ENCODE measurements at regions not wholly inside any gene's neighbourhood (a gene's known extent, or its start where the extent isn't known, plus 50 kb on each side); places are given as distances from the start of the nearest gene placed in this dataset.

GRCh38 chr10:78197628-78198272 lies 164.1 kb downstream of the RPS24 start:
- no peak for DNase-seq (ENCODE audit: low read depth)
- TF ChIP-seq CTCF (IDR thresholded peaks at IDR 0.05; ENCODE audit: insufficient read depth, low read depth, low read length, missing control alignments) = no peak
- H3K4me3 ChIP-seq (ENCODE audit: low read depth, low read length) = no peak overlapping the region

GRCh38 chr10:78199005-78199725 lies 165.5 kb downstream of the RPS24 start:
- no peak for TF ChIP-seq CTCF (IDR thresholded peaks at IDR 0.05; ENCODE audit: insufficient read depth, low read depth, low read length, missing control alignments)
- no peak for DNase-seq (ENCODE audit: low read depth)
- H3K4me3 ChIP-seq (ENCODE audit: low read depth, low read length) = no peak overlapping the region

GRCh38 chr10:78199759-78200158 lies 166.1 kb downstream of the RPS24 start:
- TF ChIP-seq CTCF (IDR thresholded peaks at IDR 0.05; ENCODE audit: insufficient read depth, low read depth, low read length, missing control alignments) = no peak
- H3K4me3 ChIP-seq (ENCODE audit: low read depth, low read length) = no peak overlapping the region
- DNase-seq (ENCODE audit: low read depth) = no peak

- TF ChIP-seq CTCF (IDR thresholded peaks at IDR 0.05; ENCODE audit: insufficient read depth, low read depth, low read length, missing control alignments) = no peak
- DNase-seq (ENCODE audit: low read depth) = no peak
- H3K4me3 ChIP-seq (ENCODE audit: low read depth, low read length) = no peak overlapping the region
Measured at GRCh38 chr10:78200686-78201085, 167.0 kb downstream of the RPS24 start.

GRCh38 chr10:78202386-78202785 lies 168.7 kb downstream of the RPS24 start:
- H3K4me3 ChIP-seq (ENCODE audit: low read depth, low read length) = no peak overlapping the region
- no peak for DNase-seq (ENCODE audit: low read depth)
- no peak for TF ChIP-seq CTCF (IDR thresholded peaks at IDR 0.05; ENCODE audit: insufficient read depth, low read depth, low read length, missing control alignments)

GRCh38 chr10:78203915-78204818 lies 170.5 kb downstream of the RPS24 start:
- H3K4me3 ChIP-seq (ENCODE audit: low read depth, low read length) = no peak overlapping the region
- DNase-seq (ENCODE audit: low read depth) = no peak
- no peak for TF ChIP-seq CTCF (IDR thresholded peaks at IDR 0.05; ENCODE audit: insufficient read depth, low read depth, low read length, missing control alignments)

All from GM12865 (cell line).